ENCODE measurements at regions not wholly inside any gene's neighbourhood (a gene's known extent, or its start where the extent isn't known, plus 50 kb on each side); places are given as distances from the start of the nearest gene placed in this dataset.

GRCh38 chr10:4692206-4692605 lies 133.8 kb upstream of the AKR1E2 start:
- Histone ChIP-seq H3K4me3 (no peak overlapping the region), H3K27ac (no peak overlapping the region), H3K9me3 (no peaks in the 10 kb centered on the region), H3K27me3 (no peaks in the 10 kb centered on the region), H3K4me1 (peaks cover 0 to 14% (median 0%) of the 10 kb centered on the region in 9 donors), H3K36me3 (no peaks in the 10 kb centered on the region)
- DNase-seq: no peak
- WGBS, 2 donors: 96 to 97% methylated on average over 2 of the region's 2 CpGs
- TF ChIP-seq CTCF (IDR thresholded peaks at IDR 0.05): no peak
- intact Hi-C loops (cut with DNase I): no loop called here
- ATAC-seq: no peak

GRCh38 chr10:4691776-4692175 lies 134.2 kb upstream of the AKR1E2 start:
- intact Hi-C loops (cut with DNase I): no loop called here
- 85 to 90% methylated on average over 3 to 4 of the region's 5 CpGs for WGBS, 2 donors

GRCh38 chr10:4691301-4691700 lies 134.7 kb upstream of the AKR1E2 start:
- H3K27me3 ChIP-seq: no peaks in the 10 kb centered on the region
- no peaks in the 10 kb centered on the region for H3K9me3 ChIP-seq
- no peaks in the 10 kb centered on the region for H3K36me3 ChIP-seq
- H3K4me3 ChIP-seq: no peak overlapping the region
- peaks cover 0 to 21% (median 5%) of the 10 kb centered on the region in 9 donors for H3K4me1 ChIP-seq
- intact Hi-C loops (cut with DNase I): no loop called here
- ATAC-seq (no peak), DNase-seq (no peak)
- WGBS, 2 donors: 81 to 89% methylated on average over 4 of the region's 4 CpGs
- H3K27ac ChIP-seq: no peak overlapping the region
- no peak for TF ChIP-seq CTCF (IDR thresholded peaks at IDR 0.05)

More at GRCh38 chr10:4691776-4692175, 134.2 kb upstream of the AKR1E2 start:
- no peak for TF ChIP-seq CTCF (IDR thresholded peaks at IDR 0.05)
- H3K36me3 ChIP-seq: no peaks in the 10 kb centered on the region
- H3K4me1 ChIP-seq: peaks cover 0 to 16% (median 0%) of the 10 kb centered on the region in 9 donors
- no peaks in the 10 kb centered on the region for H3K27me3 ChIP-seq
- H3K27ac ChIP-seq: no peak overlapping the region
- no peak for ATAC-seq
- no peak overlapping the region for H3K4me3 ChIP-seq
- DNase-seq: no peak
- H3K9me3 ChIP-seq: no peaks in the 10 kb centered on the region

GRCh38 chr10:4688601-4689000 lies 137.4 kb upstream of the AKR1E2 start:
- ATAC-seq: peak in 5 of 8 donors; percentile 51 to 76 (median 59)
- Histone ChIP-seq H3K27me3 (no peaks in the 10 kb centered on the region), H3K4me1 (peaks cover 0 to 37% (median 10%) of the 10 kb centered on the region in 9 donors), H3K36me3 (no peaks in the 10 kb centered on the region), H3K27ac (peak overlapping the region in 3 of 10 donors; percentile 15 to 29 (median 17)), H3K4me3 (no peak overlapping the region), H3K9me3 (no peaks in the 10 kb centered on the region)
- TF ChIP-seq CTCF (IDR thresholded peaks at IDR 0.05): no peak
- DNase-seq: no peak
- intact Hi-C loops (cut with DNase I): no loop called here
- WGBS, 2 donors: 54 to 68% methylated on average over 1 of the region's 1 CpG
